NCI-H524 treated with DMSO at 0.1 percent for 48 hours (cell line): ENCODE measurements at regions not wholly inside any gene's neighbourhood (a gene's known extent, or its start where the extent isn't known, plus 50 kb on each side); places are given as distances from the start of the nearest gene placed in this dataset.

Source experiments
- DNase-seq: peaks from one replicate; lab custom pipeline; 2025; lab: John Stamatoyannopoulos, UW

DNA sequence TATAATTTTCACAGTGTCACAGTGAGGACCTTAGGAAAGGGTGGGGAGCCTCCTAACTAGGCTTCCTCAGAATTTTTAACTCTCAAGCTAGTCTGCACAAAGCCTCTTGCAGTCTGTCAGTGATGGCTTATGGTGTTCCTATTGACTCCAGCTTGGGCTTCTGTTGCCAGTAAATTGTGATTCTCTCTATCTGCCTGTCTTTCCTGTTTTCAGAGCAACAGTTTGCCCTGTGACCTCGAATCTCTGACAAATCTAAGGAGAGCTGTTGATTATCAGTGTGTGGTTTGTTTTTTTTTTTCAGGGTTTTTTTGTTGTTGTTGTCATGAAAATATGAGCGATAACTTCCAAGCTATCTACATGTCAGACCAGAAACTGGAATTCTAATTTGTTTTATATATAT, 423.2 kb upstream of the B3GALT2 start:
- DNase-seq = no peak

DNA sequence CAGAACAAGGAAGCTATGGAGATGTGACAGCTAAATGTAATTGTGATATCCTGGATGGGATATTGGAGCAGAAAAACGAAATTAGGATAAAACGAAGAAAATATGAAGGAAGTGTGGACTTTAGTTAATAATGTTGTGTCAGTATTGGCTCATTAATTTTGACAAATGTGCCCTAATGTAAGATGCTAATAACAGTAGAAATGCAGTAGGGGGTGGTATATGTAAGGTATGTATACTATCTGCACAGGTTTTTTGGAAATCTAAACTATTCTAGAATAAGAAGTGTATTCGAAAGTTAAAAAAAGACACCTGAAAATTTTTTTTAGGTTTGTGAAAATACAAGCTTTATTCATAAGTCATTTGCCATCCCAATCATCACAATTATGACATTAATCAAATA, 421.4 kb upstream of the B3GALT2 start:
- DNase-seq = no peak

DNA sequence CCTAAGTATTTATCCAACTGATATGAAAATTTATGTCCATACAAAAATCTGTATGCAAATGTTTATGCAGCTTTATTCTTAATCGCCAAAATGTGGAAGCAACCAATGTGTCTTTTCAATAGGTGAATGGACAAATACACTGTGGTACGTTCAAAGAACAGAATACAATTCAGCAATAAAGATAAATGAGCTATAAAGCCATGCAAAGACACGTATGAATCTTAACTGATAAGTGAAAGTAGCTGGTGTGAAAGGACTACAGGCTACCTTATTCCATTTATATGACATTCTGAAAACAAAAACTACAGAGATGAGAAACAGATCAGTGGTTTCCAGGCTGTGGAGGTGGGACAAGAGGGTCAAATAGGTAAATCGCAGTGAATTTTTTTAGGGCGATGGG, 419.6 kb upstream of the B3GALT2 start:
- DNase-seq = no peak

DNA sequence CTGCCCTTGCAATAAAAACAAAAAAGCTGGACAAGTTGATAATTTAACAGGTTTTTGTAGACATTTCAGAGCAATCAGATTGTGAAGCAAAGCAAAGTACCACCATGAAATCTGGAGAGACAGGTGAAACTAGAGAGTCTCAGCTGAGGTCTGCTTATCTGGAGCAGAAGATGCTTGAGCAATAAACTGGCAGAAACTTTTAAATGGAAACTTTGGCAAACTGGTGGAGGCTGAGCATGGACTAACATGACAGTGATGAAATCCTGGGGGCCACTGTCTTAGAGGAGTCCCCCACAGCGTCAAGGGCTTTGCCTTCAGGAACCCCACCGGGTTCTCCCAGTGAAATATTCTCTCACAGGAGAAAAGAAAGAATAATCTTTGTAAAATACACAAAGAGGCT, 416.3 kb upstream of the B3GALT2 start:
- DNase-seq = no peak

DNA sequence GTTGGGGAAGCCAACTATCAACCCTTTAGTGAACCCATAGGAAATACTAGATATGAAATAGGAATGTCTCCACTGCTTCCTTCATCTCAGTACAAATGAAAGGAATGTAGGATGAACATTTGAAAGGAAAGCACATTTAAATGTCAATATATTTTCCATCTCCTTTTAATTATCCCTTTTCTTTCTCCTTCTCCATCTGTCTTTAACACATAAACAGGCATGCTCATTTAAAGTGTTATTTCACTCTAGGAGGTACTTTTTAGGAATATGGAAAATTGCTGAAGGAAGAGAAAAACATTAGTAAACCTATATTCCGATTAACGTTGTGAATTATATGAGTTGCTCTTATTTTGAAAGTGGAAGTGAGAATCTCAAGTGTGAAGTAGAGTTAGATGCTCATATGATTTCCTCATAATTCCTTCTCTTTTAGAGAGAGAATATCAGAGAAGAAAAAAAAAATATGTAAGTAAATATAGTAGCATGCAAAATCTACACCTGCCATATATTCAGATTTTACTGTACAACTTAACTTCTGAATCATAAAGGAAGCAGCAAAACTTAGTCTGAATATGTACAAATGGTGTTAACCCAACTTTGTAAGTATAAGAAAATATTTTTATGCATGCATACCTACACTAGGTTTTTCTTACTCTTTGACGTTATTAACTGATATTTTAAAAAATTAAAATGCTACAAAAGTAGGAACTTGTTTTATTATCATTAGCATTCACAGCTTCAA, 406.9 kb upstream of the B3GALT2 start:
- DNase-seq = no peak

DNA sequence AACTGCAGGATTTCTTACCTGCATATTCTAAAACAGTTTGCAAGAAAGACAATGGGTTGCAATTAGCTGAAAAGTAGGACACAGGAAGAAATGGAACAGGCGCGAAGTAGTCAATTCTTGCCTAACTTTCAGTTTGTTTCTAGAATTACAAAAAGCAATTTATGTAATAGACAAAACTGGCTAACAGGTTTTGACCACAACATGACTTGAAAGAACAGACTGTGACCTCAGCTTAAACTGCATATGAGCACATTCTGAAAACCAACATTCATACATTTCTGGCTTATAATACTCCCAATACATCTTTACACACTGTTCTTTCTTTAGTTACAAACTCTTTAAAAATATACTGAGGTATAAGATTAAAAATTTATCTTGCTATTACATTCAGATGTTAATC, 405.9 kb upstream of the B3GALT2 start:
- no peak for DNase-seq

DNA sequence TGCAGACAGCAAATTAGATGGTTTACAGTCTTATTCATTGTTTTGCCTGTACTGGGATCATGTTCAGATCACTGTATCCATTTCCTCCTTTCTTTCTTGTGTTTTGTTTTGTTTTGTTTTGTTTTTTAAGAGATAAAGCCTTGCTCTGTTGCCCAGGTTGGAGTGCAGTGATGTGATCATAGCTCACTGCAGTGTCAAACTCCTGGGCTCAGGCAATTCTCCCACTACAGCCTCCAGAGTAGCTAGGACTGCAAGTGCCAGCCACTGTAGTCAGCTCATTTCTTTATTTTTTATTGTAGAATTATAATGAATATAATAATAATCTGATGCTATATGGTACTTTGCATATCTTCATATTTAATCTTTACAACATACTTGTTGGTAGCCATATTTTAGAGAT, 403.7 kb upstream of the B3GALT2 start:
- DNase-seq = no peak

DNA sequence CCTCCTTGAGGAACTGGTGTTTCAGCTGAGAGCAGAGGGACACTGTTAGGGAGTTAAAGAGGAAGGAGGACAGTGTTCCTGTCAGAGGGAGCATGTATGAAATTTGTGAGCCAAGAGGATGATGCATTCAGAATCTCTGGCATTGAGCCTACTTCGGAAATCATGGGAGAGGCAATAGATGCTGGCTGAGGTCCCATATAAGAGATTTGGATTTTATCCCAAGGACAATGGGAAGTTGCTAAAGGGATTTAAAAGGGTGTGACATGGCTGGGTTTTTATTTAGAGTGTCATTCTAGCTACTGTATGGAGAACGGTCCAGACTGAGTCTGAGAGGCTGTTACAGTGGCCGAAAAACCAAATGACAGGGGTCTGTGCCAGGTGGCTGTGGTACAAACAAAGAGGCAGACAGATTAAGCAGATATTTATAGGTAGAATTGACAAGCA, 403.2 kb upstream of the B3GALT2 start:
- no peak for DNase-seq

DNA sequence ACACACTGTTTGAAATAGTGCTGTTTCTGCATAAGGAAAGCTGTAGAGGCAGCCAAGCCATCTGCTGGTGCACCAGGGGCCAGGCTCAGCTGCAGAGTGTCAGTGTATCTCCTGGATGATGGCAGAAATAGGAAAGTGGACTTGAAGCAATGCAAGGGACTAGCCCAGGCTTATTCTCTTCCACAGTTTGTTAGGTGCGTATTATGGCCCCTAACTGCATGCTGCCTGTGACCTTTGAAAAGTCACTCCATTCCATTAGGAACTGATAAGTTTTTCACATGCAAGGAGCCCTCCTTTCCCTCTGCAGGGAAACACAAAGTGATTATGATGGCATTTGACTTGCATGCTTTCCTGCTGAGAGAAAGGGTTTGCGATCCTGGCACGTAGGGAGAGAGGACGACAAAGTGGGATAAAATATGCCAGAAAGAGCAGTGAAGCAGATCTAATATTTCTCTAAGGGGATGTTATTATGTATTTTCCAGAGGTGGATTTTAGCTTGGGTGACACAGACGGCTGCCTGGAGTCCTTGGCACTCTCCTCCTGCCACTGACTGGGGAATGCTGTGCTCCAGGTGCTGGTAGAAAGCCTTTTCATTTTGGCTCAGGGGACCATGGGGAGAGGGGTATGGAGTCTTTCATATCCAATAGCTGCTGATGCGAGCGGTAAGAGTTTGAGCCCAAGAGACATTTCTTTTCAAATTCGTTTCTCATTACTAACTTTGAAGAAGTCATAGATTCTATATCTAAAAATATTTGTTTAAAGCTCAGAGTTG, 402.1 kb upstream of the B3GALT2 start:
- DNase-seq = no peak

DNA sequence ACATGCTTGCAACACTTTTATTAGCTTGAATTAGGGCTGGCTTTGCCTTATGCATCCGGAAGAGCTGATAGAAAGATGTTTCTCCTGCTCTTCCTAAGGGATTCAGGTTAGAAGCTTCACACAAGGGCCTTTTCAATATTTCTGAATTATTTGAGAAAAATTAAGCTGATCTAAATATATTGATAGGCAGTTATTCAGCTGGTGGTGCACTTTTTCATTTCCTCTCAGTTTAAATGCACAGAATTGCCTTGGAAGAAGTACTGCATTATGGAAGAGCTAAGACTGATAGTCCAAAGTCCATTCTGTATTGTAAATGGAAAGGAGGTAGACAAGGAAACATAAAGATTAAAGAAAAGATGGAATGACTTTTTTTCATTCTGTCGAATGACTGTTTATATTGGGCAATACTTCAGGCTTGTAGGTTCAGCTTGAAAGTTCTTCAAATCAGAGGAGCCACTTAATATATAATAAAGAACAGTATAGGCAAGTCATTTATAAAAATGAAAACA, 398.4 kb upstream of the B3GALT2 start:
- no peak for DNase-seq

DNA sequence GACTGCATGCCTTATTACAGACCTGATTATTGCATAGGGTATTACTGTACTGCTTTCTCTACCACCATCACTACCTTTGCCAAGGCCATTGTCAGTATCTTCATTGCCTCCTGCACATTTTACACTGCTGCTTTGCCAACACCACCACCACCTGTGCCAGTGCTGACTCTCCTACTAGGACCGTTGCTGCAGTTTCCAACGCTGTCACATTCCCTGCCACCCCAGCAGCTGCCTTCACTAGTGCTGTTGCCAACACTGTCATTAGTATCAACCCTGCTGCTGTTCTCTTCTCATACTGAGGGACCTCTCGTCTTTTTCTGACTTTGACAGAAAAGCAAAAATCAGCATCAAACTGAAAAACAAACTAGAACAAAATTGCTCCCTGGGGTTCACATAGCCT, 394.9 kb upstream of the B3GALT2 start:
- no peak for DNase-seq

DNA sequence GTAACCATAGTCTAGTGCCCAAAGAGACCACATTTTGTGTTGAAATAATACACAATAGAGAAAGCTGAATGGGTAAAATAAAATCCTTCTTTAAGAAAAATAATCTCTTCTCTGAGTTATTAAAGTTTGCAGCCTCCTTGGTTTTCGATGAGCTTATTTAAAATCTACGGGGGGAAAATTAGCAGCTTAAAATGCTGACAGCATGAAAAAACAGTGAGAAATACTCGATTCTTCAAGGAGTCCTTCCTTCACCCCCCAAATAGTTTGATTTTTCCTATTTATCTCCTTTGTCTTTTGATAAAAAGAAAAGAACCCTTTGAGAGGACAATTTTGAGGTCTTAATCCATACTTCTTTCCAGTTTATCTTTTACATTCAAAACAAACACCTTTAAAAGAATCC, 394.0 kb upstream of the B3GALT2 start:
- no peak for DNase-seq

DNA sequence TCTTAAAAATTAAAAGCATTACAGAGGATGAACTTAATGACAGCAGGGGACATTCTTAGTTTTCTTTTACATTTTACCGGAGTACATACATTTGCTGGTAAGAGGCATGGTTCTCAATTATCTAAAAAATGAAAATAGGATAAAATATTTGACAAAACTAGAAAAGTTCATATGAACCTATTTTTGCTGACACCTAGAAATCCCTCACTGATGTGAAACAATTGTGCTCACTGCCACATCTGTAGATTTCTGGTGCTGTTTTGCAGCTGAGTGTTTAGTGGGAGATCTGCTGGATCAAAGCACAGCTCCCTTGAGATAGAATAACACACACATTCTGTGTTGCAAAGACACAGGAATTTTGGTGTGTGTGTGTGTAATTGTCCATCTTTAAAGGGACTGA, 392.9 kb upstream of the B3GALT2 start:
- DNase-seq = no peak

DNA sequence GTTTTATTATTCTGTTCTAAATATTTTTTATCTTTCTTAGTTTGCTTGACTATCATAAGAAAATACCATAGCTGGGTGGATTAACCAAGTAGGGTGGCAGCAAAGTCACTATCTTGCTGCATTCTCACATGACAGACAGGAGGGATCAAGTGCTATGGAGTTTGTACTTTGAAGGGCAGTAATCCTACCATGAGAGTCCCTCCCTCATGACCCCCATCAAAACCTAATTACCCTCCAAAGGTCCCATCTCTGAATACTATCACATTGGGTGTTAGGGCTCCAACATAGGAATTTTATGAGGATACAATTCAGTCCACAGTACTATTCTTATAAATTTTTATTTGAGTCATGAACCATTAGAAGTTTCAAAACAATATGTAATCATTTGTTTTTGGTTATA, 388.5 kb upstream of the B3GALT2 start:
- no peak for DNase-seq

DNA sequence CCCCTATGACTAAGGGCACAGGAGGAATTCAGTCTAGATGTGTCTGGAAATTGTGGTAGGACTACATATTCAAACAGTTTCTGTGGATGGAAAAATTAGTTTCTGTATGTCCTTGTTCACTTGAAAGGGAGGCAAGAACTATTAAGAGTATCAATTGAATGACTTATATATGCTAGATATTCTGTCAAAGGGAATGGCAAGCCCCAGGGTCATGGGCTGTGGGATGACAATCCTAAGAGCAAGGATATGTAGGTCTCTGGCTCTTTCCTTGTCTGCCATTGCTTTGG, 383.5 kb upstream of the B3GALT2 start:
- DNase-seq = no peak

DNA sequence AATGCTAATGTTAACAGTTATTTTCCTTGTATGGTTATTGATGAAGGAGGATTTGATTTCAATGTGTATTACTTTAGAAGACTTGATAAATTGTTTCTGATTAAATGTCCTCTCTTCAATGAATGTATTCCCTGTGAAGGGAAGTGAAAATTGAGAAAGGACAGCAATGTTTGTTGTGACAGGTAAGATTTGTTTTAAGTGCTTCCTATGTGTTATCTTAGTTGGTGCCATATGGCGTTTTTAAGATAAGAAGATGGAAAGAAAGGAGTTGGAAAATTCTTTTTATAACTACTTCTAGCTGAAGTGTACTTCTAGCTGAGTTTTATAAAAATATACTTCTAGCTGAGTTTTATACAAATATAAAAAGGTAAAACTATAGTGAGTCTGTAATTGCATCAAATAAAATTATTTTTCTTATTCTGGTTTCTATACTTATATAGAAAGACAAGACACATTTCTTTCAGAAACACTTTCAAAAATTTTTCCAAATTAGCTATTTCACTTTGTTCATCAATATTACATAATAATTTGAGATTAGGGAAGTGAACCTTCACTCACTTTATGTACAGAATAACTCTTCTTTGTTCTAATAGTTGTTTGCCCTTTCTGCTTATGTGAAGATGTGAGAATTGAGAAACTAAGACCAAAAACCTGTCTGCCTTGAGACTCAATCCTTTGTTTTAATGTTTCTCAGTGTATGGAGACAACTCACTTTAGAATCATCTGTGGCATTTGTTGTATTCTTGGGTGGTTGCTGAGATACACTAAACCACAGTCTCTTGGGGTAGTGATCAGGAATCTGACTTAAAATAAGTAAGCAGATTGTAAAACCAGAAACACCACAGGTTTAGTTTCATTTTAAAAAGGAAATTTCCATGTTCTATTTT, 382.9 kb upstream of the B3GALT2 start:
- no peak for DNase-seq

DNA sequence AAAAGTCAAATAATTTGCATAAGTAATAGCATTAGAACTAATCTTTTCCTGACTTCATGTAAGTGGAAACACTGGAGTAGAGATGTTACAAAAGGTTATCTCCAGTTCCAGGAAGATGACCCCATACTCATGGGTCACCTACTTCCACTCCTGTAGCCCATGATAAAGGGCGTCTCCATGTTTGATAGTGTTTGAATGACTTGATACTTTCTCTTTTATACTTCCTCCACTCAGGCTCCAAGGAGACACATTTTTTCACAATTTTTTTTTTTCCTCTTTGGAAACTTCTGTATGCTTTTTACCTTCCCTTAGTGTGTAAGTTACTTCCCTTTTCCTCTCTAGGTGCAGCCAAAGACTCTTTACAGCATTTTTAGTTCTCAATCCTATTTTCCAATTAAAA, 382.1 kb upstream of the B3GALT2 start:
- DNase-seq = no peak

DNA sequence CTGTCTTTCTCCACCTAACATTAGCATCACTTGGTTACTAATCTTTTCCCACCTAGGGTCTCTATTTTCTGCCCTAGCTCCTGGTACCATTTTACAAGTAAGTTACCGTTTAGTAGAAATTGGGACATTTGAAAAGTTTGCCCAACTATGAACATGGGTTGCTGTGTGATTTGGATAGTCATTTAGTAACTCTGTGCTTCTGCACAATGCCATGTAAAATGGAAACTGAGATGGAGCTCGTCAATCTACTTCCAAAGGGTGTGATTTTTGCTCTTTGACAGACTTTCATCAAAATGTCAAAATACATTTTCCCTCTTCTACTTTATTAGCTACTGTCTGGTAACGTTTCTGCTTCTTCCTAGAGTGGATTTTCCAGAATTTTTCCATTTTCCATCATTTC, 381.5 kb upstream of the B3GALT2 start:
- DNase-seq = no peak

DNA sequence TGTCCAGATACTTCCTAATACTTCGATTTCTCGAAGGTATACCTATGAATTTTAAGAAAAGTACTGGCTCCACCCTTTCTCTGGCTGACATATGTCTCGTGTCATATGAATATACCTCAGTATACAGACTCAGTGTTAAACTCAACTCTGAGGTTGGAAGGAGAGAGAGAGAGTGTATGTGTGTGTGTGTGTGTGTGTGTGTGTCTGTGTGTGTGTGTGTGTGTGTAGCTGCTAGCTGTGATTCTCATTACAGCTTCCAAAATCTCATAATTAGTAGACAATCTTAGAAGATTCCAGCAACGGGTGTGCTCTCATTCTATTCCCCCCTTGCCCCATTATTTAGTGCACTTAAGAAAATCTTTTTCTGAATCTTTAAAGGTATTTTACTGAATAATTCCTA, 380.3 kb upstream of the B3GALT2 start:
- DNase-seq = no peak

DNA sequence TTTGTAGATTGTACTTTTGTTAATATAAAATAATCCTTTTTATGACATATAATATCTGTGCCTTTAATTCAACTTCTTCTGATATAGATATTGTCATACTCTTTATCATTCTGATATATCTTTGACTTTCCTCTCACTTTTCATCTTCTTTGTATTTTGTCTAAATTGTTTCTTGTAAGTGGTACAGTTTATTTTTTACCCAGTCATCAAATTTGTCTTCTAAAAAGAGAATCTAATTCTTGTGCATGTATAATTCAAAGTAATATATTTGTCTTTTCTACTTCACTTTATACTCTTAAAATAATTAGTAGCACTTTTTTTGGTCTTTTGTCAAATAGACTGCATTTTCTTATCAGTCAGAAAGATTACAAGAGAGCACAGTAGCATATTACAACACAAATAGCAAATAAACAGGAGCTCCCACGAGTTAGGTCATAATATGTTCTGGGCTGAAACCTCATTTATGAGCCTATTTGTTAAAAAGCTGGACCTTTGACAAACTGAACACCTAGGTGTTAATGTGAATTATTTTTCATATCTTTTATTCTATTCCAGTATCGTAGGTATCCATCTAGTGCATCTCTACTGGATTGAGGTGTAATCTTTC, 379.7 kb upstream of the B3GALT2 start:
- no peak for DNase-seq

DNA sequence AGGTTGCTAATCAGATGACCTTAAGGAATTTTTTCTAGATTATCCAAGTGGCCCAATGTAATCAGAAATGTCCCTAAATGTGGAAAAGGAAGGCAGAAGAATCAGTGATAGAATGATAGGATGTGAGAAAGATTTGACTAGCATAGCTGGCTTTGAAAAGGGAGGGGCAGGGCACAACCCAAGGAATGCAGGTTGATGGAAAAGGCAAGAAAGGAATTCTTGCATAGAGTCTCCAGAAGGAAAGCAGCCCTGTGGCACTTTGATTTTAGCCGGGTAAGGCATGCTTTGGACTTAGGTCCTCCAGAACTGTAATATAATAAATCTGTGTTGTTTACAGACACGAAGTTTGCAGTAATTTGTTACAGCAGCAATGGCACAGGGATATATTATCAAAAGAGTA, 375.7 kb upstream of the B3GALT2 start:
- DNase-seq = no peak

DNA sequence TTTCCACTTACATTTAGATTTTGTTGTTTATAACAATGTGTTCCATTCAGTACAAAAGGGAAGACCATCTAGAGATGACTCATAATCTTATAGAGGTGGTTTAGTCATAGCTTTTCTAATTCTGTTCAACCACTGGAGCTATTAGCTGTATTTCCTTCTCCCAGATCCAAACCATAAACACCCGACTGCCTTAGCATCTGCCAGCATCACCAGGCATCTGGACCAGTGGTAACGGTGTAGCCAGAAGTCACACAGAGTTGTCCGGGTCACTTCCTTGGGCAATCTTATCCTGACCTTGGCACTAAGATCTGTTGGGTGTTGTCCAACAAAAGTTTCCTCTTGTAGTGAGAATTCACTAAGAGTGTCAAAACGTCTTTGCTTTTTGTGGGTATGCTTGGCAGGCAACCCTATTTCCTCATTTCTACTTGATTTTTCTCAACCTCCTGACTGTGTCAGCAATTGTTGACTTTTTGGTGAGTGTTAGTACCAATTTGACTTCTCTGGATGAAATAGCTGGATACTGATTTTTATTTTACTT, 372.1 kb upstream of the B3GALT2 start:
- DNase-seq = no peak
